B cell (primary cell): ENCODE measurements at regions not wholly inside any gene's neighbourhood (a gene's known extent, or its start where the extent isn't known, plus 50 kb on each side); places are given as distances from the start of the nearest gene placed in this dataset.

Experiments
- ATAC-seq: fragments of 200-7000 bp; cut with Tn5 transposase; one replicate; pipeline ENCODE4 v1.10.0; 2021; ENCODE audit warnings: low read depth, mild to moderate bottlenecking, moderate number of reproducible peaks, moderate library complexity
- CTCF ChIA-PET: fragments of 350-600 bp; sonication (Branson Sonifier 250); formaldehyde crosslinking; loops from one replicate; lab custom pipeline; 2021; ENCODE audit warnings: antibody characterized with exemption, inconsistent platforms; lab: Charles Lee
- POLR2A ChIA-PET: fragments of 350-600 bp; sonication (Branson Sonifier 250); formaldehyde crosslinking; loops from one replicate; lab custom pipeline; 2021; ENCODE audit warnings: antibody characterized with exemption; lab: Charles Lee
- DNase-seq: peaks from one replicate; pipeline ENCODE4 v3.0.0; 2013
- H2AFZ ChIP-seq: 2 replicates; pipeline ENCODE4 v1.6.1; 2012; ENCODE audit warnings: mild to moderate bottlenecking, low read depth, low read length; ENCODE audit not compliant: insufficient read depth, poor library complexity, severe bottlenecking
- H3K27ac ChIP-seq, 2 donors: 1 replicate in 1 of 2; 2 replicates in 1 of 2; pipeline ENCODE4 v1.5.1; 2012 to 2013; ENCODE audit warnings: low read length in 2 of 2, mild to moderate bottlenecking in 2 of 2, moderate library complexity in 1 of 2
- H3K27me3 ChIP-seq, 4 experiments: fragments of 200-600 bp in 1 of 4; sonication (generic) in 1 of 4; replicated peaks in 1 of 4; 1 replicate in 2 of 4; 2 replicates in 2 of 4; pipeline versions ENCODE4 v1.6.1 to v1.7.0; 2013 to 2016; ENCODE audit warnings: low read length in 3 of 4, mild to moderate bottlenecking in 2 of 4, mixed read lengths in 1 of 4, moderate library complexity in 1 of 4; ENCODE audit not compliant: insufficient read depth in 4 of 4, control insufficient read depth in 3 of 4; ENCODE audit errors: control extremely low read depth in 1 of 4
- H3K36me3 ChIP-seq, 2 experiments: replicated peaks in 1 of 2; 1 replicate in 1 of 2; 2 replicates in 1 of 2; pipeline versions ENCODE4 v1.6.1 to v1.7.1; 2013; ENCODE audit warnings: low read length in 1 of 2; ENCODE audit not compliant: insufficient read depth in 2 of 2, control insufficient read depth in 1 of 2; ENCODE audit errors: control extremely low read depth in 1 of 2, extremely low read depth in 1 of 2
- H3K4me1 ChIP-seq, 2 donors: fragments of 200-600 bp in 1 of 2; sonication (generic) in 1 of 2; 1 replicate in 1 of 2; 2 replicates in 1 of 2; pipeline versions ENCODE4 v1.5.1 to v1.6.1; 2013 to 2017; ENCODE audit warnings: low read length in 2 of 2; ENCODE audit not compliant: control insufficient read depth in 2 of 2, insufficient read depth in 2 of 2
- H3K4me2 ChIP-seq: replicated peaks from 2 replicates; pipeline ENCODE3; 2012; ENCODE audit warnings: mild to moderate bottlenecking, low read depth, low read length; ENCODE audit not compliant: poor library complexity, severe bottlenecking
- H3K4me3 ChIP-seq, 5 experiments: fragments of 200-600 bp in 1 of 5; sonication (generic) in 1 of 5; 1 replicate in 3 of 5; 2 replicates in 2 of 5; pipeline versions ENCODE4 v1.5.1 to v1.7.0; 2011 to 2016; ENCODE audit warnings: low read length in 4 of 5, mild to moderate bottlenecking in 4 of 5, low read depth in 2 of 5, control low read depth in 1 of 5, moderate library complexity in 1 of 5; ENCODE audit not compliant: insufficient read depth in 1 of 5; ENCODE audit errors: control extremely low read depth in 1 of 5, extremely low read depth in 1 of 5
- H3K79me2 ChIP-seq: fragments of 200-600 bp; sonication (generic); one replicate; pipeline ENCODE4 v1.6.0; 2016; ENCODE audit warnings: low read length; ENCODE audit not compliant: control insufficient read depth, insufficient read depth
- H3K9ac ChIP-seq: fragments of 200-600 bp; sonication (generic); 2 replicates; pipeline ENCODE4 v1.6.1; 2017; ENCODE audit warnings: mild to moderate bottlenecking, low read length, moderate library complexity
- H3K9me3 ChIP-seq, 3 donors: one replicate each; pipeline versions ENCODE4 v1.6.1 to v1.7.1; 2013; ENCODE audit warnings: low read length in 2 of 3; ENCODE audit not compliant: control insufficient read depth in 2 of 3, insufficient read depth in 1 of 3; ENCODE audit errors: control extremely low read depth in 1 of 3
- H4K20me1 ChIP-seq: 2 replicates; pipeline ENCODE4 v1.6.0; 2012; ENCODE audit warnings: mild to moderate bottlenecking, low read length; ENCODE audit not compliant: insufficient read depth, control insufficient read depth, poor library complexity, severe bottlenecking
- H3K27ac Mint-ChIP-seq: one replicate; pipeline ENCODE4 v1.8.0; 2021; ENCODE audit warnings: mixed read lengths
- H3K27me3 Mint-ChIP-seq: one replicate; pipeline ENCODE4 v1.8.0; 2021; ENCODE audit warnings: mixed read lengths
- H3K4me1 Mint-ChIP-seq: one replicate; pipeline ENCODE4 v1.8.0; 2021; ENCODE audit warnings: mixed read lengths
- H3K4me3 Mint-ChIP-seq: one replicate; pipeline ENCODE4 v1.8.0; 2021; ENCODE audit warnings: mixed read lengths
- H3K9me3 Mint-ChIP-seq: one replicate; pipeline ENCODE4 v1.8.0; 2022; ENCODE audit warnings: mixed read lengths; ENCODE audit not compliant: insufficient read depth
- EZH2 ChIP-seq: IDR thresholded peaks from 2 replicates; pipeline ENCODE4 v1.6.1; 2012; ENCODE audit warnings: borderline replicate concordance, low read depth, mild to moderate bottlenecking, moderate library complexity, low read length; ENCODE audit not compliant: insufficient read depth, poor library complexity, severe bottlenecking
- whole genome bisulfite sequencing: methylation state at CpG from one replicate; pipeline ENCODE4 v1.1.5; 2013; ENCODE audit warnings: missing lambda C conversion rate; ENCODE audit not compliant: insufficient coverage; 5-methylcytosine and 5-hydroxymethylcytosine counted together
- intact Hi-C: fragments of 100-400 bp; cut with micrococcal nuclease; formaldehyde crosslinking; loops from one replicate; pipeline ENCODE4 v1.10.0; 2022
- TF ChIP-seq, protein P1 (sequence below): fragments of 200-600 bp; IDR thresholded peaks from one replicate; pipeline ENCODE4 v1.8.0; 2022; ENCODE audit warnings: antibody characterized with exemption, mild to moderate bottlenecking

GRCh38 chr20:6566821-6567220 lies 200.7 kb upstream of the BMP2 start:
- H3K9me3 ChIP-seq = no peaks in the 10 kb centered on the region
- no peaks in the 10 kb centered on the region for H3K36me3 ChIP-seq
- POLR2A ChIA-PET = no interaction called here
- WGBS = 100% methylated on average over 1 of the region's 3 CpGs
- H3K27me3 Mint-ChIP-seq = no peaks in the 10 kb centered on the region
- TF ChIP-seq, protein P1, sequence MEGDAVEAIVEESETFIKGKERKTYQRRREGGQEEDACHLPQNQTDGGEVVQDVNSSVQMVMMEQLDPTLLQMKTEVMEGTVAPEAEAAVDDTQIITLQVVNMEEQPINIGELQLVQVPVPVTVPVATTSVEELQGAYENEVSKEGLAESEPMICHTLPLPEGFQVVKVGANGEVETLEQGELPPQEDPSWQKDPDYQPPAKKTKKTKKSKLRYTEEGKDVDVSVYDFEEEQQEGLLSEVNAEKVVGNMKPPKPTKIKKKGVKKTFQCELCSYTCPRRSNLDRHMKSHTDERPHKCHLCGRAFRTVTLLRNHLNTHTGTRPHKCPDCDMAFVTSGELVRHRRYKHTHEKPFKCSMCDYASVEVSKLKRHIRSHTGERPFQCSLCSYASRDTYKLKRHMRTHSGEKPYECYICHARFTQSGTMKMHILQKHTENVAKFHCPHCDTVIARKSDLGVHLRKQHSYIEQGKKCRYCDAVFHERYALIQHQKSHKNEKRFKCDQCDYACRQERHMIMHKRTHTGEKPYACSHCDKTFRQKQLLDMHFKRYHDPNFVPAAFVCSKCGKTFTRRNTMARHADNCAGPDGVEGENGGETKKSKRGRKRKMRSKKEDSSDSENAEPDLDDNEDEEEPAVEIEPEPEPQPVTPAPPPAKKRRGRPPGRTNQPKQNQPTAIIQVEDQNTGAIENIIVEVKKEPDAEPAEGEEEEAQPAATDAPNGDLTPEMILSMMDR = no peak
- TF ChIP-seq EZH2 = no peak
- no peaks in the 10 kb centered on the region for H3K27me3 ChIP-seq
- no peaks in the 10 kb centered on the region for H3K79me2 ChIP-seq
- intact Hi-C loops = no loop called here
- CTCF ChIA-PET = no interaction called here
- ATAC-seq = no peak
- no peaks in the 10 kb centered on the region for H3K4me1 Mint-ChIP-seq
- H3K4me3 Mint-ChIP-seq = no peak overlapping the region
- H3K4me3 ChIP-seq = no peak overlapping the region
- H4K20me1 ChIP-seq = no peaks in the 10 kb centered on the region
- no peak overlapping the region for H3K4me2 ChIP-seq
- no peak overlapping the region for H3K9ac ChIP-seq
- H3K27ac Mint-ChIP-seq = no peak overlapping the region
- no peaks in the 10 kb centered on the region for H3K4me1 ChIP-seq
- H2AFZ ChIP-seq = no peak overlapping the region
- H3K27ac ChIP-seq = no peak overlapping the region
- peaks cover 2% of the 10 kb centered on the region for H3K9me3 Mint-ChIP-seq
- DNase-seq = no peak

DNA sequence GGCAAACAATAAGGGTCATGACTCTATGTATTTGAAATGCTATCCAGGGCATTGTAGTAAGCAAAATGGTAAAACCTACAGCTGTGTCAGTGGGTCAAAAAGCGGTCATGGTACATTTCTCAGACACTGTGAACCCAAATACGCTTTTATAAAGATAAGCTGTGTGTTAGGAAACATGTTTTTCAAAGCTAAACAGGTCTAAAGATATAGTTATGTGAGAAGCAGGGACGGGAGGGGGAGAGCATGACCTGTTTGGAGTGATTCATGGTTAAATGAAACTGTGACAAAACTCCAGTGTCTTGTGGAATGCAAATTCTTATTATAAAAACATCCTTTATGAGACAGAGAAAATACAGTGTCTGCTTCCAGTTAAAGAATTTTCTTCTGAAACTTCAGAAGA lies 205.4 kb upstream of the BMP2 start:
- POLR2A ChIA-PET = no interaction called here

More for the DNA sequence above, 205.4 kb upstream of the BMP2 start:
- CTCF ChIA-PET = no interaction called here
- no peak overlapping the region for H3K27ac Mint-ChIP-seq
- Histone ChIP-seq H3K4me3 (no peak overlapping the region), H3K36me3 (no peaks in the 10 kb centered on the region), H3K9me3 (no peaks in the 10 kb centered on the region), H2AFZ (no peak overlapping the region), H4K20me1 (no peaks in the 10 kb centered on the region), H3K27me3 (no peaks in the 10 kb centered on the region), H3K4me1 (no peaks in the 10 kb centered on the region), H3K79me2 (no peaks in the 10 kb centered on the region), H3K27ac (no peak overlapping the region), H3K9ac (no peak overlapping the region), H3K4me2 (no peak overlapping the region)
- TF ChIP-seq EZH2 = no peak
- no peaks in the 10 kb centered on the region for H3K4me1 Mint-ChIP-seq
- WGBS = 82% methylated on average over 2 of the region's 3 CpGs
- peaks cover 2% of the 10 kb centered on the region for H3K9me3 Mint-ChIP-seq
- no peak overlapping the region for H3K4me3 Mint-ChIP-seq
- intact Hi-C loops = no loop called here
- ATAC-seq (no peak), DNase-seq (no peak)
- H3K27me3 Mint-ChIP-seq = no peaks in the 10 kb centered on the region
